Left lung (tissue), 4 donors: ENCODE measurements at regions not wholly inside any gene's neighbourhood (a gene's known extent, or its start where the extent isn't known, plus 50 kb on each side); places are given as distances from the start of the nearest gene placed in this dataset.

ENCODE experiments used
- ATAC-seq: fragments of 200-7000 bp; cut with Tn5 transposase; one replicate; pipeline ENCODE4 v1.9.1; 2020; ENCODE audit warnings: moderate library complexity
- DNase-seq, 4 donors: peaks; one replicate each; pipeline ENCODE4 v3.0.0-alpha.2; 2013 to 2020
- H3K27ac ChIP-seq, 2 donors: fragments of 200-600 bp; sonication (generic) in 1 of 2; one replicate each; pipeline versions ENCODE4 v1.5.0 to v1.8.0; 2020 to 2021
- H3K27me3 ChIP-seq, 2 donors: fragments of 200-600 bp; sonication (generic) in 1 of 2; one replicate each; pipeline versions ENCODE4 v1.5.0 to v1.8.0; 2020 to 2021
- H3K36me3 ChIP-seq, 2 donors: fragments of 200-600 bp; sonication (generic) in 1 of 2; one replicate each; pipeline versions ENCODE4 v1.5.0 to v1.8.0; 2020 to 2021
- H3K4me1 ChIP-seq, 2 donors: fragments of 200-600 bp; one replicate each; pipeline ENCODE4 v1.8.0; 2021
- H3K4me3 ChIP-seq, 2 donors: fragments of 200-600 bp; sonication (generic) in 1 of 2; one replicate each; pipeline versions ENCODE4 v1.5.0 to v1.8.0; 2020 to 2021; ENCODE audit warnings: mild to moderate bottlenecking in 1 of 2
- H3K9me3 ChIP-seq, 2 donors: fragments of 200-600 bp; sonication (generic) in 1 of 2; one replicate each; pipeline versions ENCODE4 v1.5.0 to v1.8.0; 2020 to 2021
- CTCF ChIP-seq, 2 donors: fragments of 200-600 bp; sonication (generic) in 1 of 2; IDR thresholded peaks; one replicate each; pipeline versions ENCODE4 v1.5.0 to v1.8.0; 2021; ENCODE audit warnings: antibody characterized with exemption in 2 of 2
- intact Hi-C, 2 donors: fragments of 100-400 bp; cut with DNase I; formaldehyde crosslinking; loops; one replicate each; pipeline versions ENCODE4 v1.11.2 to v1.14.2; 2022
- donor health status: DM: no; HTN: yes; CAD: no.
- donor health status: DM: no; HTN: no; CAD: no.

GRCh38 chr16:73176577-73177013 is 128.7 kb upstream of the ZFHX3 start:
- H3K4me1 ChIP-seq = peaks cover 4 to 16% of the 10 kb centered on the region in 2 donors
- peak; percentile 33 for ATAC-seq

GRCh38 chr16:73172973-73173709 is 125.2 kb upstream of the ZFHX3 start:
- intact Hi-C loops = no loop called here
- Histone ChIP-seq H3K4me3 (no peak overlapping the region), H3K36me3 (no peaks in the 10 kb centered on the region), H3K9me3 (no peaks in the 10 kb centered on the region), H3K4me1 (peaks cover 4 to 25% of the 10 kb centered on the region in 2 donors), H3K27ac (peak overlapping the region in 1 of 2 donors; percentile 59), H3K27me3 (no peaks in the 10 kb centered on the region)
- ATAC-seq (no peak), DNase-seq (no peak)
- TF ChIP-seq CTCF (IDR thresholded peaks at IDR 0.05) = peak; percentile 11 to 14

More at GRCh38 chr16:73176577-73177013, 128.7 kb upstream of the ZFHX3 start:
- no peak for DNase-seq
- Histone ChIP-seq H3K27ac (no peak overlapping the region), H3K36me3 (no peaks in the 10 kb centered on the region), H3K9me3 (no peaks in the 10 kb centered on the region), H3K27me3 (no peaks in the 10 kb centered on the region), H3K4me3 (no peak overlapping the region)
- TF ChIP-seq CTCF (IDR thresholded peaks at IDR 0.05) = peak in 1 of 2 donors; percentile 21
- intact Hi-C loops = no loop called here

DNA sequence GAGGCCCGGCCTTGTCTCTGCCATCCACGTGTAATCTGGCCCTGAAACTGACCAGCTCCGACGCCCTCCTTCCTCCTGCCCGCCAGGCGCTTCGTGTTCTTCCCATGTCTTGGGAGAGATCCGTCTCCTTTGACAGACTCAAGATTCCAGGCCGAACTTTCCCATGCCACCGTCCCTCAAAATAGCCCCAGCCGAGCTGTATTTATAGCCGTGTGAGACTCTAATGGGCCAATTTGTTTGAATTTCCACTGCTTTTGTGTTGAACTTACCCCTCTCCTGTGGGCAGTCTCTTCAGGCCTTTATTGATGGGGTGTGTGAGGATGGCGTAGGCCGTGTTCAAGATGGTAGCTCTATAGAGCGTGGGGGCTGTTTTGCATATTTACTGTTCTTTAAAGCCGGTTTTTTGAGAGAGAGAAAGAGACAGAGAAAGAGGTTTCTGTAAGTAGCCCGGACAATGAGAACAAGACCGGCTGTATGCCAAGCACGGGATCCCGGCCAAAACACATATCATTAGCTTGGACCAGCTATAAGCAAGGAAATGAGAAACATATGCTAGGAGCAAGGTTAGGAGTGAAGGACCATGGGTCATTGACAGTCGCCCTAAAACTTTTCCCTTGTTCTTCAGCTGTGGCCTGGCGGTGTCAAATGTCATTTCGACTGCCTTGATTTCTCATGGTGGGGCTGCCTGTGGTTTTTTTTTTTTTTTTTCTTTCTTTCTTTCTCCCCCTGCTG is 124.5 kb upstream of the ZFHX3 start:
- intact Hi-C loops = no loop called here
- H3K27ac ChIP-seq = peak overlapping the region; percentile 55 to 75
- no peak overlapping the region for H3K4me3 ChIP-seq
- peaks cover 4 to 25% of the 10 kb centered on the region in 2 donors for H3K4me1 ChIP-seq
- TF ChIP-seq CTCF (IDR thresholded peaks at IDR 0.05) = no peak
- peak in 3 of 4 donors; percentile 74 to 93 (median 93) for DNase-seq
- H3K36me3 ChIP-seq = no peaks in the 10 kb centered on the region
- no peaks in the 10 kb centered on the region for H3K27me3 ChIP-seq
- H3K9me3 ChIP-seq = no peaks in the 10 kb centered on the region
- ATAC-seq = peak; percentile 74

DNA sequence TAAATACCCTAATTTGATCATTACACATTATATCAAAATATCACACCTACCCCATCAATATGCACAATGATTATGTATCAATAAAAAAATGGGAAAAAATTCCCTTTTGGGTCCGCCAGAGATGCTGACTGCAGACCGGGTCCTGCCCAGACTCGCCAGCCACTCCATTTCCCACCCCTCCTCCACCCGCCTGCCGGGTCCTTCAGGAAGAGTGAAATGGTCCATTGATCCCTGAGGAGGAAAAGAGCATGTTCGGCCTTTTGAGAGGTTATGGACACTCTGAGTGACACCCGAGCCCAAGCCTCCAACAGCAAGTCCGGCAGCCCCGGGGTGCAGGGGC is 123.9 kb upstream of the ZFHX3 start:
- intact Hi-C loops = no loop called here
- no peak overlapping the region for H3K4me3 ChIP-seq
- peaks cover 4 to 30% of the 10 kb centered on the region in 2 donors for H3K4me1 ChIP-seq
- H3K9me3 ChIP-seq = no peaks in the 10 kb centered on the region
- no peak for ATAC-seq
- peak overlapping the region; percentile 55 to 75 for H3K27ac ChIP-seq
- H3K36me3 ChIP-seq = no peaks in the 10 kb centered on the region
- no peaks in the 10 kb centered on the region for H3K27me3 ChIP-seq
- TF ChIP-seq CTCF (IDR thresholded peaks at IDR 0.05) = no peak
- no peak for DNase-seq

GRCh38 chr16:73171380-73171779 is 123.5 kb upstream of the ZFHX3 start:
- DNase-seq = no peak
- no peak for TF ChIP-seq CTCF (IDR thresholded peaks at IDR 0.05)
- H3K27ac ChIP-seq = no peak overlapping the region
- H3K4me3 ChIP-seq = no peak overlapping the region
- H3K27me3 ChIP-seq = no peaks in the 10 kb centered on the region
- H3K4me1 ChIP-seq = peaks cover 4 to 32% of the 10 kb centered on the region in 2 donors
- intact Hi-C loops = no loop called here
- no peaks in the 10 kb centered on the region for H3K9me3 ChIP-seq
- no peaks in the 10 kb centered on the region for H3K36me3 ChIP-seq
- ATAC-seq = peak; percentile 16
